Body of pancreas (tissue), 4 donors: ENCODE measurements at regions not wholly inside any gene's neighbourhood (a gene's known extent, or its start where the extent isn't known, plus 50 kb on each side); places are given as distances from the start of the nearest gene placed in this dataset.

Experiments used
- POLR2A ChIP-seq, 3 donors: fragments of 450-650 bp; IDR thresholded peaks; one replicate each; pipeline ENCODE4 v1.6.1; 2016; ENCODE audit warnings: antibody characterized with exemption in 3 of 3, mild to moderate bottlenecking in 2 of 3
- TF ChIP-seq, protein P1 (sequence below), 7 experiments: fragments of 450-650 bp in 4 of 7; fragments of 200-600 bp in 3 of 7; sonication (generic) in 3 of 7; IDR thresholded peaks; one replicate each; pipeline ENCODE4 v1.5.1; 2016 to 2019; ENCODE audit warnings: antibody characterized with exemption in 7 of 7

DNA sequence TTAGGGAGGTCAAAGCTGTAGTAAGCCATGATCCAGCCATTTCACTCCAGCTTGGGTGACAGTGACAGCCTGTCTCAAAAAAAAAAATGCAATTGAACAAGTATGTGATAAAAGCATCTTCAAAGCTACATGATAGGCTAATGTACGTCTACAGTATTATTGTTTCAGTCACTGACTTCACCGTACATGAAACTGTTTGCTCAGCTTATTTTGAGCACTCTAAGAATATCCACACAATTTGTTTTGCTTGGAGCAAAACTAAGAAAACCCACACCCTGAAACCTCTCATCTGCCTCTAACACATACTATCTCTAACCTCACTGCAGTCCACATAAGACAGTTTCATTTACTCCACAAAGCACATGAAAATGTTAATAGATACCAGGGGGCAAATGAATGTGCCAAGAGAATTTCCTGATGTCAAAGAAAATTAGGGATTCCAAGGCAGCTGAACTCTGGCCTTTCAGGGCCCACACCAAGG, 60.7 kb downstream of the KCNA4 start:
- TF ChIP-seq, protein P1, sequence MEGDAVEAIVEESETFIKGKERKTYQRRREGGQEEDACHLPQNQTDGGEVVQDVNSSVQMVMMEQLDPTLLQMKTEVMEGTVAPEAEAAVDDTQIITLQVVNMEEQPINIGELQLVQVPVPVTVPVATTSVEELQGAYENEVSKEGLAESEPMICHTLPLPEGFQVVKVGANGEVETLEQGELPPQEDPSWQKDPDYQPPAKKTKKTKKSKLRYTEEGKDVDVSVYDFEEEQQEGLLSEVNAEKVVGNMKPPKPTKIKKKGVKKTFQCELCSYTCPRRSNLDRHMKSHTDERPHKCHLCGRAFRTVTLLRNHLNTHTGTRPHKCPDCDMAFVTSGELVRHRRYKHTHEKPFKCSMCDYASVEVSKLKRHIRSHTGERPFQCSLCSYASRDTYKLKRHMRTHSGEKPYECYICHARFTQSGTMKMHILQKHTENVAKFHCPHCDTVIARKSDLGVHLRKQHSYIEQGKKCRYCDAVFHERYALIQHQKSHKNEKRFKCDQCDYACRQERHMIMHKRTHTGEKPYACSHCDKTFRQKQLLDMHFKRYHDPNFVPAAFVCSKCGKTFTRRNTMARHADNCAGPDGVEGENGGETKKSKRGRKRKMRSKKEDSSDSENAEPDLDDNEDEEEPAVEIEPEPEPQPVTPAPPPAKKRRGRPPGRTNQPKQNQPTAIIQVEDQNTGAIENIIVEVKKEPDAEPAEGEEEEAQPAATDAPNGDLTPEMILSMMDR (IDR thresholded peaks at IDR 0.05): no peak
- no peak for TF ChIP-seq POLR2A (IDR thresholded peaks at IDR 0.05)
